OCI-LY7 (cell line): ENCODE measurements at regions not wholly inside any gene's neighbourhood (a gene's known extent, or its start where the extent isn't known, plus 50 kb on each side); places are given as distances from the start of the nearest gene placed in this dataset.

Source experiments
- BruUV-seq: library from RNA; stranded (reverse); fragments of 400-500 nt; replicated peaks from 2 replicates; lab custom pipeline; 2021; lab: Mats Ljungman, UMichigan
- CTCF ChIA-PET: fragments of 300-600 bp; sonication (Branson Sonifier 250); formaldehyde crosslinking; loops from one replicate; lab custom pipeline; 2022; ENCODE audit warnings: antibody characterized with exemption; ENCODE audit not compliant: unreplicated experiment; lab: Charles Lee
- POLR2A ChIA-PET: fragments of 300-600 bp; sonication (Branson Sonifier 250); formaldehyde crosslinking; loops from one replicate; lab custom pipeline; 2022; ENCODE audit warnings: antibody characterized with exemption; lab: Charles Lee
- DNase-seq: peaks from one replicate; pipeline ENCODE4 v3.0.0-alpha.2; 2015; ENCODE audit warnings: low spot score
- H2AFZ ChIP-seq: fragments of 200-600 bp; sonication (generic), shearing (Covaris generic); 2 replicates; pipeline ENCODE4 v1.6.1; 2014; ENCODE audit warnings: mild to moderate bottlenecking, antibody characterized with exemption, low read length, moderate library complexity
- H3K27ac ChIP-seq: fragments of 200-600 bp; sonication (generic); 2 replicates; pipeline ENCODE4 v1.5.1; 2014; ENCODE audit warnings: mixed run types, low read depth, mild to moderate bottlenecking, moderate library complexity, low read length, inconsistent platforms; ENCODE audit not compliant: poor library complexity, severe bottlenecking
- H3K36me3 ChIP-seq: fragments of 200-600 bp; sonication (generic); 2 replicates; pipeline ENCODE4 v1.6.1; 2014; ENCODE audit warnings: mild to moderate bottlenecking, antibody characterized with exemption, low read length, moderate library complexity, mixed read lengths; ENCODE audit not compliant: insufficient read depth
- H3K4me1 ChIP-seq: fragments of 200-600 bp; sonication (generic); 2 replicates; pipeline ENCODE4 v1.5.1; 2014; ENCODE audit warnings: mild to moderate bottlenecking, low read length; ENCODE audit not compliant: insufficient read depth, poor library complexity, severe bottlenecking
- H3K4me2 ChIP-seq: fragments of 200-600 bp; sonication (generic); 2 replicates; pipeline ENCODE4 v1.6.1; 2014; ENCODE audit warnings: mild to moderate bottlenecking, low read length
- H3K4me3 ChIP-seq: fragments of 200-600 bp; sonication (generic); 2 replicates; pipeline ENCODE4 v1.5.1; 2014; ENCODE audit warnings: mild to moderate bottlenecking, low read depth, low read length; ENCODE audit not compliant: poor library complexity, severe bottlenecking
- H3K79me2 ChIP-seq: fragments of 200-600 bp; sonication (generic); 2 replicates; pipeline ENCODE4 v1.6.1; 2016; ENCODE audit warnings: low read depth, mild to moderate bottlenecking, low read length, moderate library complexity, mixed read lengths; ENCODE audit not compliant: insufficient read depth
- H3K9me2 ChIP-seq: fragments of 200-600 bp; sonication (generic); 2 replicates; pipeline ENCODE4 v1.6.1; 2016; ENCODE audit warnings: mild to moderate bottlenecking, low read length, mixed read lengths; ENCODE audit not compliant: insufficient read depth
- H3K9me3 ChIP-seq: fragments of 200-600 bp; sonication (generic); 2 replicates; pipeline ENCODE4 v1.6.1; 2014; ENCODE audit warnings: mild to moderate bottlenecking, mixed run types, low read length, mixed read lengths
- H4K20me1 ChIP-seq: fragments of 200-600 bp; sonication (generic); 2 replicates; pipeline ENCODE4 v1.6.1; 2014; ENCODE audit warnings: mild to moderate bottlenecking, antibody characterized with exemption, low read length, moderate library complexity, mixed read lengths; ENCODE audit not compliant: insufficient read depth
- EZH2phosphoT487 ChIP-seq: fragments of 200-600 bp; sonication (generic); IDR thresholded peaks from 2 replicates; pipeline ENCODE4 v1.6.1; 2018; ENCODE audit warnings: low read depth, borderline replicate concordance, mild to moderate bottlenecking, mixed run types, antibody characterized with exemption, low read length, moderate library complexity, mixed read lengths
- intact Hi-C: fragments of 100-400 bp; cut with micrococcal nuclease; formaldehyde crosslinking; loops from one replicate; pipeline ENCODE4 v1.10.0; 2022; ENCODE audit not compliant: unreplicated experiment
- TF ChIP-seq, protein P1 (sequence below): fragments of 200-600 bp; sonication (generic); conservative IDR thresholded peaks from 2 replicates; pipeline ENCODE4 v1.5.1; 2014; ENCODE audit warnings: mild to moderate bottlenecking, antibody characterized with exemption, low read length, moderate library complexity, mixed read lengths

- peaks cover 5% of the 10 kb centered on the region; the same call in 1 of the 2 replicates for H3K9me3 ChIP-seq
- ChIA-PET POLR2A (interaction anchor here (0.7 to 2.3 kb wide), 10 partner anchors 9 to 86 kb away, joined by 3 to 6 read pairs (median 4); no protein-coding TSS in a partner anchor), CTCF (interaction anchor here (0.5 to 2.6 kb wide), 9 partner anchors 9 to 268 kb away, joined by 3 to 13 read pairs (median 3); partner anchors contain the start of gene PLEKHG1)
- no peak for DNase-seq
- H2AFZ ChIP-seq: no peak overlapping the region
- H3K36me3 ChIP-seq: no peaks in the 10 kb centered on the region
- no peak overlapping the region for H3K4me2 ChIP-seq
- no peaks in the 10 kb centered on the region for H3K79me2 ChIP-seq
- no peaks in the 10 kb centered on the region for H3K9me2 ChIP-seq
- intact Hi-C loops: loop anchor here (1.0 to 5.0 kb wide), 4 partner anchors 54 to 269 kb away; no protein-coding TSS in a partner anchor
- BruUV-seq: no TSS peak
- TF ChIP-seq, protein P1, sequence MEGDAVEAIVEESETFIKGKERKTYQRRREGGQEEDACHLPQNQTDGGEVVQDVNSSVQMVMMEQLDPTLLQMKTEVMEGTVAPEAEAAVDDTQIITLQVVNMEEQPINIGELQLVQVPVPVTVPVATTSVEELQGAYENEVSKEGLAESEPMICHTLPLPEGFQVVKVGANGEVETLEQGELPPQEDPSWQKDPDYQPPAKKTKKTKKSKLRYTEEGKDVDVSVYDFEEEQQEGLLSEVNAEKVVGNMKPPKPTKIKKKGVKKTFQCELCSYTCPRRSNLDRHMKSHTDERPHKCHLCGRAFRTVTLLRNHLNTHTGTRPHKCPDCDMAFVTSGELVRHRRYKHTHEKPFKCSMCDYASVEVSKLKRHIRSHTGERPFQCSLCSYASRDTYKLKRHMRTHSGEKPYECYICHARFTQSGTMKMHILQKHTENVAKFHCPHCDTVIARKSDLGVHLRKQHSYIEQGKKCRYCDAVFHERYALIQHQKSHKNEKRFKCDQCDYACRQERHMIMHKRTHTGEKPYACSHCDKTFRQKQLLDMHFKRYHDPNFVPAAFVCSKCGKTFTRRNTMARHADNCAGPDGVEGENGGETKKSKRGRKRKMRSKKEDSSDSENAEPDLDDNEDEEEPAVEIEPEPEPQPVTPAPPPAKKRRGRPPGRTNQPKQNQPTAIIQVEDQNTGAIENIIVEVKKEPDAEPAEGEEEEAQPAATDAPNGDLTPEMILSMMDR: no peak
- TF ChIP-seq EZH2phosphoT487: no peak
- H3K27ac ChIP-seq: no peak overlapping the region
- H3K4me1 ChIP-seq: peaks cover 71% of the 10 kb centered on the region
- no peaks in the 10 kb centered on the region for H4K20me1 ChIP-seq
- no peak overlapping the region for H3K4me3 ChIP-seq
Observed at GRCh38 chr6:150686566-150686965, 86.9 kb downstream of the PLEKHG1 start.

DNA sequence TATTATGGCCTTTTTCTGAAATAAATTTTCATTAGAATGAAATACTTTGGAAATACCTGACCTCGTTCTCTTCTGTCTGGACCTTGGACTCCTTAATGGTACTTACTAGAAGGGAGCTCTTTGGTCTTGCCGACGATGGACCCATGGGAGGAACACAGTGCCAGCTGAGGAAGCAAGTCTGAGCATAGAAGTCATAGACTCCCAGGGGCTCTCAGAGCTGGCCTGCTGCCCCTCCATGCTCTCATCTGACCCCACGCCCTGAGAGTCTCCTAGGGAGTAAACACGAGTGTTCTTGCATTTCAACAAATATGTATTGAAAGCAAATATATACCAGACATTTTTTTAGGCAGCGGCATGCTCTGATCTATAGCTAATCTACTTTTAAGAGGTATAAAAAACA lies 87.8 kb downstream of the PLEKHG1 start:
- no peaks in the 10 kb centered on the region for H3K9me2 ChIP-seq
- H3K79me2 ChIP-seq: no peaks in the 10 kb centered on the region
- H3K4me3 ChIP-seq: no peak overlapping the region
- H3K27ac ChIP-seq: no peak overlapping the region
- peaks cover 5% of the 10 kb centered on the region; the same call in 1 of the 2 replicates for H3K9me3 ChIP-seq
- no peaks in the 10 kb centered on the region for H4K20me1 ChIP-seq
- TF ChIP-seq, protein P1: no peak
- no peak for TF ChIP-seq EZH2phosphoT487
- no peaks in the 10 kb centered on the region for H3K36me3 ChIP-seq
- H3K4me2 ChIP-seq: no peak overlapping the region
- BruUV-seq: no TSS peak
- DNase-seq: no peak
- peaks cover 74% of the 10 kb centered on the region for H3K4me1 ChIP-seq
- ChIA-PET CTCF (interaction anchor here (1.0 to 2.6 kb wide), 2 partner anchors 52 to 129 kb away, joined by 3 to 10 read pairs; no protein-coding TSS in a partner anchor), POLR2A (interaction anchor here (0.6 to 2.3 kb wide), 10 partner anchors 8 to 55 kb away, joined by 3 to 6 read pairs (median 4); no protein-coding TSS in a partner anchor)
- no peak overlapping the region for H2AFZ ChIP-seq
- intact Hi-C loops: loop anchor here (2.0 to 5.0 kb wide), 3 partner anchors 53 to 270 kb away; no protein-coding TSS in a partner anchor
